SK-N-SH (cell line): ENCODE measurements at regions not wholly inside any gene's neighbourhood (a gene's known extent, or its start where the extent isn't known, plus 50 kb on each side); places are given as distances from the start of the nearest gene placed in this dataset.

Experiments
- CHD2 ChIP-seq: fragments of 150-350 bp; IDR thresholded peaks from 2 replicates; pipeline ENCODE4 v1.6.1; 2018; ENCODE audit warnings: low read length; ENCODE audit not compliant: partially characterized antibody
- JUND ChIP-seq: IDR thresholded peaks from 2 replicates; pipeline ENCODE4 v1.4.0; 2012
- MXI1 ChIP-seq: IDR thresholded peaks from 2 replicates; pipeline ENCODE4 v1.6.1; 2012; ENCODE audit warnings: mild to moderate bottlenecking, low read depth, low read length, improper control_type of control experiment
- NFIC ChIP-seq: IDR thresholded peaks from 2 replicates; pipeline ENCODE4 v1.4.0; 2012; ENCODE audit warnings: borderline replicate concordance
- RXRA ChIP-seq: IDR thresholded peaks from 2 replicates; pipeline ENCODE4 v1.4.0; 2012; ENCODE audit warnings: low read depth, mild to moderate bottlenecking, borderline replicate concordance
- SMC3 ChIP-seq: IDR thresholded peaks from 2 replicates; pipeline ENCODE4 v1.6.1; 2012; ENCODE audit warnings: low read depth, low read length, improper control_type of control experiment
- TCF12 ChIP-seq: IDR thresholded peaks from 2 replicates; pipeline ENCODE4 v1.4.0; 2012
- TF ChIP-seq, protein P1 (sequence below): fragments of 200-600 bp; sonication (generic); IDR thresholded peaks from 2 replicates; pipeline ENCODE4 v1.6.1; 2017; ENCODE audit warnings: antibody characterized with exemption, mild to moderate bottlenecking, moderate library complexity

DNA sequence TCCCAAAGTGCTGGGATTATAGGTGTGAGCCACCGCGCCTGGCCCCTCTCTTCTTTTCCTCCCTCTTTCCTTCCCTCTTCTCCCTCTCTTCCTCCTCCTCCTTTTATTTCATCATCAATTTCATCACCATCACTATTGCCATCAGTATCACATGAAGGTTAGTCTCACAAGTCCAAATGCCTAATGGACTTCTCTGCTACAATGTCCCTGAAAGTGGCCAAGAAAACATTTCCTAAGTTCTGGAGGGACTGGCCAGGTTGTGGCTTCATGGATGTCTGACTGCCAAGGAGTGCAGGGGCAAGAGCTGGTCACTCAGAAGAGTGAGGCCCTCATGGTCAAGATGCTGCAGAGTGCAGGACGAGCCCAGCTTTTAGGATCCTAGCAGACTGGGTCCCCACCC lies 97.6 kb downstream of the SYNE3 start:
- TF ChIP-seq RXRA, result no peak
- no peak for TF ChIP-seq MXI1
- TF ChIP-seq, protein P1, sequence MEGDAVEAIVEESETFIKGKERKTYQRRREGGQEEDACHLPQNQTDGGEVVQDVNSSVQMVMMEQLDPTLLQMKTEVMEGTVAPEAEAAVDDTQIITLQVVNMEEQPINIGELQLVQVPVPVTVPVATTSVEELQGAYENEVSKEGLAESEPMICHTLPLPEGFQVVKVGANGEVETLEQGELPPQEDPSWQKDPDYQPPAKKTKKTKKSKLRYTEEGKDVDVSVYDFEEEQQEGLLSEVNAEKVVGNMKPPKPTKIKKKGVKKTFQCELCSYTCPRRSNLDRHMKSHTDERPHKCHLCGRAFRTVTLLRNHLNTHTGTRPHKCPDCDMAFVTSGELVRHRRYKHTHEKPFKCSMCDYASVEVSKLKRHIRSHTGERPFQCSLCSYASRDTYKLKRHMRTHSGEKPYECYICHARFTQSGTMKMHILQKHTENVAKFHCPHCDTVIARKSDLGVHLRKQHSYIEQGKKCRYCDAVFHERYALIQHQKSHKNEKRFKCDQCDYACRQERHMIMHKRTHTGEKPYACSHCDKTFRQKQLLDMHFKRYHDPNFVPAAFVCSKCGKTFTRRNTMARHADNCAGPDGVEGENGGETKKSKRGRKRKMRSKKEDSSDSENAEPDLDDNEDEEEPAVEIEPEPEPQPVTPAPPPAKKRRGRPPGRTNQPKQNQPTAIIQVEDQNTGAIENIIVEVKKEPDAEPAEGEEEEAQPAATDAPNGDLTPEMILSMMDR, result no peak
- TF ChIP-seq SMC3, result no peak
- TF ChIP-seq CHD2, result no peak
- TF ChIP-seq NFIC, result no peak
- TF ChIP-seq TCF12, result no peak
- no peak for TF ChIP-seq JUND
